ENCODE measurements at regions not wholly inside any gene's neighbourhood (a gene's known extent, or its start where the extent isn't known, plus 50 kb on each side); places are given as distances from the start of the nearest gene placed in this dataset.

GRCh38 chr16:72301523-72302236, 129.7 kb upstream of the PMFBP1 start:
- Histone ChIP-seq H3K14ac (ENCODE audit: insufficient read length) (no peak overlapping the region), H3K23me2 (ENCODE audit: low read depth, low read length) (no peaks in the 10 kb centered on the region), H3K4me2 (ENCODE audit: insufficient read depth in 1 of 2, low read depth in 2 of 2, low read length in 2 of 2) (no peak overlapping the region), H2BK20ac (ENCODE audit: low read length) (no peak overlapping the region), H3K4me3 (ENCODE audit: extremely low read depth in 1 of 4, insufficient read depth in 2 of 4, low read depth in 3 of 4, low read length in 4 of 4) (no peak overlapping the region), H4K5ac (ENCODE audit: insufficient read length, low read depth, low read length) (no peak overlapping the region), H3K79me2 (ENCODE audit: control insufficient read depth in 1 of 2, insufficient read depth in 2 of 2, low read length in 2 of 2) (no peaks in the 10 kb centered on the region), H3K23ac (ENCODE audit: insufficient read length) (no peak overlapping the region), H3K36me3 (ENCODE audit: control insufficient read depth in 2 of 4, insufficient read depth in 4 of 4, low read length in 3 of 4) (no peaks in the 10 kb centered on the region), H3K18ac (ENCODE audit: extremely low read depth, low read length) (no peak overlapping the region), H3K56ac (replicated peaks; ENCODE audit: insufficient read length, low read depth, low read length) (no peak overlapping the region), H2BK120ac (replicated peaks; ENCODE audit: low read depth, low read length) (no peak overlapping the region), H3K79me1 (ENCODE audit: low read depth, low read length) (no peaks in the 10 kb centered on the region), H3K9ac (replicated peaks in 1 of 4; ENCODE audit: extremely low read depth in 1 of 4, low read depth in 3 of 4, low read length in 3 of 4) (no peak overlapping the region), H2BK5ac (ENCODE audit: low read depth, low read length) (no peak overlapping the region), H2BK15ac (ENCODE audit: low read length) (no peak overlapping the region), H2AK5ac (ENCODE audit: low read depth, low read length) (no peak overlapping the region), H4K91ac (replicated peaks; ENCODE audit: insufficient read length, low read length) (no peak overlapping the region), H3K27ac (ENCODE audit: low read depth, low read length) (no peak overlapping the region), H4K20me1 (replicated peaks in 1 of 2; ENCODE audit: control insufficient read depth in 1 of 2, insufficient read depth in 2 of 2, low read length in 2 of 2) (no peaks in the 10 kb centered on the region), H3K4me1 (replicated peaks in 1 of 4; ENCODE audit: control insufficient read depth in 3 of 4, insufficient read depth in 4 of 4, low read length in 3 of 4) (no peaks in the 10 kb centered on the region), H3K4ac (replicated peaks; ENCODE audit: insufficient read length, low read depth, low read length) (no peak overlapping the region), H3K27me3 (replicated peaks in 1 of 4; ENCODE audit: control insufficient read depth in 3 of 4, extremely low read depth in 1 of 4, insufficient read depth in 3 of 4, low read length in 3 of 4) (no peaks in the 10 kb centered on the region), H2AFZ (ENCODE audit: low read length) (no peak overlapping the region), H4K8ac (ENCODE audit: extremely low read depth, insufficient read depth, low read length) (no peak overlapping the region), H3K9me3 (ENCODE audit: insufficient read depth in 2 of 2, low read depth in 1 of 2, low read length in 1 of 2) (0 out of 4 replicates have a peak, but pooled peaks cover 0 to 2% of the 10 kb centered on the region in 2 experiments), H2BK12ac (ENCODE audit: low read depth, low read length) (no peak overlapping the region)
- ChIA-PET POLR2A (ENCODE audit: partially characterized antibody) (no interaction called here), CTCF (ENCODE audit: partially characterized antibody) (no interaction called here)
- 80% methylated on average over 8 of the region's 8 CpGs; no CpG with 5 or more reads in 1 of the 2 experiments for WGBS, 2 experiments (ENCODE audit: extremely low coverage in 1 of 2, insufficient coverage in 1 of 2, insufficient read length in 1 of 2, insufficient replicate concordance in 2 of 2, low coverage in 1 of 2, low lambda C conversion rate in 2 of 2, missing lambda C conversion rate in 1 of 2)
- DNase-seq (ENCODE audit: low read depth in 1 of 2, low spot score in 2 of 2) (no peak), FAIRE-seq (no peak)
- TF ChIP-seq SP4 (IDR thresholded peaks at IDR 0.05; ENCODE audit: low read length) (no peak), KDM1A (IDR thresholded peaks at IDR 0.05; ENCODE audit: borderline replicate concordance, low read length) (no peak), SUZ12 (IDR thresholded peaks at IDR 0.05; ENCODE audit: low read length) (no peak), CBX5 (IDR thresholded peaks at IDR 0.05; ENCODE audit: low read depth, low read length) (no peak), SP2 (IDR thresholded peaks at IDR 0.05; ENCODE audit: low read length) (no peak), CTCF (IDR thresholded peaks at IDR 0.05; ENCODE audit: control extremely low read depth in 1 of 3, insufficient read depth in 1 of 3, low read depth in 1 of 3, low read length in 3 of 3) (no peak), TBP (IDR thresholded peaks at IDR 0.05; ENCODE audit: low read depth, low read length) (no peak), ASH2L (IDR thresholded peaks at IDR 0.05; ENCODE audit: low read length) (no peak), HDAC2 (IDR thresholded peaks at IDR 0.05; ENCODE audit: borderline replicate concordance in 1 of 2, low read depth in 2 of 2, low read length in 2 of 2) (no peak), RNF2 (IDR thresholded peaks at IDR 0.05; ENCODE audit: borderline replicate concordance, low read depth, low read length, missing control alignments, poor library complexity, severe bottlenecking) (no peak), GABPA (IDR thresholded peaks at IDR 0.05; ENCODE audit: borderline replicate concordance, insufficient read depth, low read length) (no peak)
